Stomach (tissue), 4 donors: ENCODE measurements at regions not wholly inside any gene's neighbourhood (a gene's known extent, or its start where the extent isn't known, plus 50 kb on each side); places are given as distances from the start of the nearest gene placed in this dataset.

ENCODE experiments used
- POLR2A ChIP-seq, 4 donors: fragments of 450-650 bp; IDR thresholded peaks; one replicate each; pipeline ENCODE4 v1.6.1; 2016; ENCODE audit warnings: antibody characterized with exemption in 4 of 4, control low read depth in 2 of 4, mild to moderate bottlenecking in 1 of 4, moderate library complexity in 1 of 4
- TF ChIP-seq, protein P1 (sequence below), 7 experiments: fragments of 450-650 bp in 4 of 7; fragments of 200-600 bp in 3 of 7; sonication (generic) in 3 of 7; IDR thresholded peaks; one replicate each; pipeline ENCODE4 v1.5.1; 2016 to 2019; ENCODE audit warnings: antibody characterized with exemption in 7 of 7, control low read depth in 2 of 7, mild to moderate bottlenecking in 1 of 7

GRCh38 chr2:19786408-19787058 lies 115.2 kb downstream of the TTC32 start:
- TF ChIP-seq, protein P1, sequence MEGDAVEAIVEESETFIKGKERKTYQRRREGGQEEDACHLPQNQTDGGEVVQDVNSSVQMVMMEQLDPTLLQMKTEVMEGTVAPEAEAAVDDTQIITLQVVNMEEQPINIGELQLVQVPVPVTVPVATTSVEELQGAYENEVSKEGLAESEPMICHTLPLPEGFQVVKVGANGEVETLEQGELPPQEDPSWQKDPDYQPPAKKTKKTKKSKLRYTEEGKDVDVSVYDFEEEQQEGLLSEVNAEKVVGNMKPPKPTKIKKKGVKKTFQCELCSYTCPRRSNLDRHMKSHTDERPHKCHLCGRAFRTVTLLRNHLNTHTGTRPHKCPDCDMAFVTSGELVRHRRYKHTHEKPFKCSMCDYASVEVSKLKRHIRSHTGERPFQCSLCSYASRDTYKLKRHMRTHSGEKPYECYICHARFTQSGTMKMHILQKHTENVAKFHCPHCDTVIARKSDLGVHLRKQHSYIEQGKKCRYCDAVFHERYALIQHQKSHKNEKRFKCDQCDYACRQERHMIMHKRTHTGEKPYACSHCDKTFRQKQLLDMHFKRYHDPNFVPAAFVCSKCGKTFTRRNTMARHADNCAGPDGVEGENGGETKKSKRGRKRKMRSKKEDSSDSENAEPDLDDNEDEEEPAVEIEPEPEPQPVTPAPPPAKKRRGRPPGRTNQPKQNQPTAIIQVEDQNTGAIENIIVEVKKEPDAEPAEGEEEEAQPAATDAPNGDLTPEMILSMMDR (IDR thresholded peaks at IDR 0.05), result no peak
- TF ChIP-seq POLR2A (IDR thresholded peaks at IDR 0.05), result no peak
